GM12864 (cell line): ENCODE measurements at regions not wholly inside any gene's neighbourhood (a gene's known extent, or its start where the extent isn't known, plus 50 kb on each side); places are given as distances from the start of the nearest gene placed in this dataset.
A peak's percentile ranks its signal among the peaks of the same experiment; 100 is the strongest.
"Not testable (repeated sequence)": the region's sequence is repeated elsewhere in the genome, so short reads cannot be mapped to it uniquely, and the experiment has no call there.

Source experiments
- DNase-seq: peaks from one replicate; pipeline ENCODE4 v3.0.0-alpha.2; 2011; ENCODE audit warnings: low read depth
- H3K4me3 ChIP-seq: 2 replicates; pipeline ENCODE4 v1.5.1; 2011; ENCODE audit warnings: mild to moderate bottlenecking, low read depth, low read length, control low read depth
- CTCF ChIP-seq: IDR thresholded peaks from 2 replicates; pipeline ENCODE4 v1.5.1; 2011; ENCODE audit warnings: low read depth, mild to moderate bottlenecking, moderate library complexity, low read length, control low read depth, inconsistent platforms; ENCODE audit errors: missing control alignments

DNA sequence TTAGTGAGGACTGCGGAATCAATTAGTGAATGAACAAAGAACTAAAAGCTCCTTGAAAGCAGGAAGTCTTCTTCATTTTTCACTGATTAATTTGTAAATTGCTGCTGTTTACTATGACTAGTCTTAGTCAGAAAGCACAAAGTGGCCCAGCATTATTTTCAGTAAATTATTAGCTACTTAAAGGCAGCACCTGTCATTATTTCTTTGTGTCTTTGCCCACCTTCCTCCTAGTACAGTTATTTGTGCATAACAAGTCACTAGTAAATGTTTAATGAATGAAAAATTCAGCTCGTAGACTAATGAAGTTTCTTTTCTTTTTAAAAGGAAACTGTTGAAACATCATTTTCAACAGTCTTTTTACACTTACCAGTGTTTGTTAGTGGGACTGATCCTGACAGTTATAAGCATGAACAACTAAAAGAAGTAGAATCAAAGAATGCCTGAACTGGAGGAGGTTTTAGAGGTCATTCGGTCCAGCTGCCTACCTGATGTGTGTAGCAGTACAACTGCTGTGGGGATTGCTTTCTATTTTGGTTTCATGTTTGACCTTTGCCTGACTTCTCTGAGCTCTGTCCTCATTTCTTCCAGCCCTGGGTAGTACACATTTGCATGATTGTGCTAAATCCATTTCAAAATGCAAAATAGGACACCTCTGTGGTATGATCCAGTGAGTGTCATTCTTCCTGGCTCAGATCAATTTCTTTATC lies 140.0 kb upstream of the PHYHIPL start:
- no peak overlapping the region for H3K4me3 ChIP-seq
- DNase-seq = peak; percentile 38
- no peak for TF ChIP-seq CTCF

DNA sequence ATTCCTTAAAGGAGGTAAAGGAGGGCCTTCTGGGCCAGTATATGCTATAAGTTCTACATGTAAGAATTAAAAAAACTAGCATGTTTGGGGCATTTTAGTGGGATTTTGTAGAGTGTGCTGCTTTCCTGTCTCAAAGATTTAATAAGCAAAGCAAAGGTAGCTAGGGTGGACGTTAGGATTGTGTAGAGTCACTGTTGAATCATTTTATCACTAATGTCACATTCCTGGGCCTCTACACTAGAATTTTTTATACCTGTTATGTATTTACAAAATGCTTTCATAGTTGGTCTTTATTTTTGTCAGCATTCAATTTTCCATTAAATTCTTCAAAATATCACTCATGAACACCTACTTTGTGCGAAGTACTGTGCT lies 139.4 kb upstream of the PHYHIPL start:
- DNase-seq = no peak
- H3K4me3 ChIP-seq = no peak overlapping the region
- no peak for TF ChIP-seq CTCF

- no peak for DNase-seq
- no peak for TF ChIP-seq CTCF
- no peak overlapping the region for H3K4me3 ChIP-seq
Measured at GRCh38 chr10:59037506-59037905, 138.9 kb upstream of the PHYHIPL start.

GRCh38 chr10:59043358-59043757 lies 133.1 kb upstream of the PHYHIPL start:
- not testable (repeated sequence) for H3K4me3 ChIP-seq, DNase-seq

DNA sequence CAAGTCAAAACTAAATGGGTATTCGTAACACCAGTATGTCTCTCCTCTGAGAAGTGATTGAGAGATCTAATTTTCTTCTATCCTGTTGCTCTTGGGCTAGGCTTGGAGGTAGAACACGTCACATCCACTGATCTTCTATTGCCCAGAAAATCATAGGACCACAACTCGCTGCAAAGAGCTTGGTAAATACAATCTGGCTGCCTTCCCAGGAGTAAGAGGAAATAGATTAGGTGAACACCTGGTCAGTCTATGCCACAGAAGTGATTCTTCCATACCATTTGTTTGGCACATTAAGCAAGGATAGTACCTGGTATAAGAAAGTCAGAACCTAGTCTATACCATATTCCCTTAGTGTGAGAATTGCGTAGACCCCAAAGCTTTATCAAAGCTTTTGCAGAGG lies 129.3 kb upstream of the PHYHIPL start:
- DNase-seq = no peak
- no peak for TF ChIP-seq CTCF
- H3K4me3 ChIP-seq = no peak overlapping the region

GRCh38 chr10:59047957-59048618 lies 128.4 kb upstream of the PHYHIPL start:
- no peak overlapping the region for H3K4me3 ChIP-seq
- TF ChIP-seq CTCF = no peak
- peak; percentile 49 for DNase-seq

GRCh38 chr10:59053502-59053901 lies 122.9 kb upstream of the PHYHIPL start:
- not testable (repeated sequence) for H3K4me3 ChIP-seq, DNase-seq

DNA sequence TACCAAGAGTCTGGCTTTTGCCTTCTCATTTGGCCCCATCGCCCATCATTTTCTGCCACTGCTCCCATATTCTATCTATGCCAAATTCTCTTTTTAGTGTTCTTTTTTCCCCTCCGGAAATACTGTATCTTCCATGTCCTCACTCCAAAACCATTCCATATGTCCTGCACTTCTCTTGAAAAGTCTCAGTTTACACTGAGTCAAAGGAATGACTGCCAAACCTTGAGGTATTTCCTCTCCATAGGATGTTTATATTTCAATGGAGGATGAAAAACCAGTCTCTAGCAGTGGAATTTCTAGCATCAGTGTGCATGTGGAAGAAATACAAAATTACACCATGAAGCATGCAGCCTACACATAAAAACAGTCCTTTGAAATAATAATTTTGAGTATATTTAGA lies 121.4 kb upstream of the PHYHIPL start:
- TF ChIP-seq CTCF = no peak
- H3K4me3 ChIP-seq = no peak overlapping the region
- no peak for DNase-seq
